ENCODE measurements at regions not wholly inside any gene's neighbourhood (a gene's known extent, or its start where the extent isn't known, plus 50 kb on each side); places are given as distances from the start of the nearest gene placed in this dataset.
A peak's percentile ranks its signal among the peaks of the same experiment; 100 is the strongest.

DNA sequence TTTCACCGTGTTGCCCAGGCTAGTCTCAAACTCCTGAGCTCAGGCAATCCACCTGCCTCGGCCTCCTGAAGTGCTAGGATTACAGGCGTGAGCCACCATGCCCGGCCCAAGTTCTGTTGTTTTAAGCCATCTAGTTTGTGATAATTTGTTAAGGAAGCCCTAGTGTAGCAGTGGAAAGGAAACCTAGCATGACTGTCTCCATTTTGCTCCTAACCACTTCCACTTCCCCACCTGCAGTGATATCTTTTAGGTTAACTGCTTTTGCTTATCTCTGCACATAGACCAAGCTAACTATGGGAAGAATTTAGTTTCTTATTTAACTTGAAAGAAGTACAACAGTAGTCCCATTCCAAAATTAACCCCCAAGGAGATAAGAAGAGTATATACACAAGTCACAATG is 109.5 kb upstream of the NAP1L1 start:
- H2BK12ac ChIP-seq (ENCODE audit: low read length in 2 of 2), result no peak overlapping the region
- DNase-seq, result no peak
- H3K36me3 ChIP-seq (ENCODE audit: control insufficient read depth in 1 of 2, insufficient read depth in 2 of 2, low read depth in 1 of 2, low read length in 2 of 2), result no peaks in the 10 kb centered on the region
- no peak overlapping the region for H2BK15ac ChIP-seq (ENCODE audit: low read depth, poor library complexity, severe bottlenecking)
- peaks cover 1% of the 10 kb centered on the region for H3K4me1 ChIP-seq (ENCODE audit: control insufficient read depth, insufficient read depth, low read depth, low read length)
- H3K4me3 ChIP-seq (ENCODE audit: insufficient read depth in 1 of 2, low read depth in 1 of 2, low read length in 2 of 2), result no peak overlapping the region
- H3K79me1 ChIP-seq (replicated peaks; ENCODE audit: low read length, poor library complexity, severe bottlenecking), result no peaks in the 10 kb centered on the region
- H3K9ac ChIP-seq (ENCODE audit: low read length), result no peak overlapping the region
- no peak overlapping the region for H3K4me2 ChIP-seq (ENCODE audit: low read length, poor library complexity, severe bottlenecking)
- WGBS, result 93% methylated on average over 2 of the region's 4 CpGs
- no peaks in the 10 kb centered on the region for H3K27me3 ChIP-seq (ENCODE audit: control insufficient read depth in 1 of 2, insufficient read depth in 1 of 2, low read length in 2 of 2)
- H3K27ac ChIP-seq (ENCODE audit: low read length, poor library complexity, severe bottlenecking), result no peak overlapping the region
- H2AFZ ChIP-seq (ENCODE audit: low read depth, low read length), result no peak overlapping the region
- H3K14ac ChIP-seq (ENCODE audit: low read length in 2 of 2), result no peak overlapping the region
- H3K9me3 ChIP-seq (ENCODE audit: control insufficient read depth, low read length), result peaks cover 22% of the 10 kb centered on the region
- H2BK5ac ChIP-seq (ENCODE audit: low read depth, low read length, poor library complexity, severe bottlenecking), result no peak overlapping the region
- H4K91ac ChIP-seq (ENCODE audit: low read length), result no peak overlapping the region
- H3K4ac ChIP-seq (ENCODE audit: low read depth in 1 of 2, low read length in 2 of 2), result no peak overlapping the region
- no peak overlapping the region for H2AK5ac ChIP-seq (ENCODE audit: low read length, severe bottlenecking)
- no peak overlapping the region for H2BK120ac ChIP-seq (ENCODE audit: low read depth, low read length)
- H3K18ac ChIP-seq (ENCODE audit: low read depth in 1 of 2, low read length in 2 of 2), result no peak overlapping the region
- no peak overlapping the region for H4K8ac ChIP-seq (ENCODE audit: low read length)
- no peak overlapping the region for H3K23ac ChIP-seq (ENCODE audit: low read length in 2 of 2)

DNA sequence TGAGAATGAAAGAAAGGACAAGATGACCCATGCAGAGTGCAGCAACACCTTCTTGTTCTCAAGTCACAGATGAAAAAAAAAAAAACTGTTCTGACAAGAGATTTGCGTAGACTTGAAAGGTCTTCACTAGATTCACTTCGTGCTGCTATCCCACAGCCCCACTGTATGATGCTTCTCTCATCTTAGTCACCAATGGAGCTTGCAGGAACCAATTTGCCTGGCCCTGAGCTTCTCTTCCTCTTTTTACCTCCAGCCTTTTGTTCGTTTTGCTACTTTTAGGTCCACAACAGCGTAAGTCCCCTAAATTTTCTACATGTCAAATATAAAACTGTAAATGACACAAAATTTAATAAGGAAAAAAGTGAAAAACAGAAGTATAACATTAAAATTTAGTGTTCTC is 107.9 kb upstream of the NAP1L1 start:
- Histone ChIP-seq H2BK120ac (ENCODE audit: low read depth, low read length) (no peak overlapping the region), H3K27me3 (ENCODE audit: control insufficient read depth in 1 of 2, insufficient read depth in 1 of 2, low read length in 2 of 2) (no peaks in the 10 kb centered on the region), H2BK5ac (ENCODE audit: low read depth, low read length, poor library complexity, severe bottlenecking) (no peak overlapping the region), H3K79me1 (replicated peaks; ENCODE audit: low read length, poor library complexity, severe bottlenecking) (no peaks in the 10 kb centered on the region), H3K4me1 (ENCODE audit: control insufficient read depth, insufficient read depth, low read depth, low read length) (peaks cover 1% of the 10 kb centered on the region), H3K36me3 (ENCODE audit: control insufficient read depth in 1 of 2, insufficient read depth in 2 of 2, low read depth in 1 of 2, low read length in 2 of 2) (no peaks in the 10 kb centered on the region), H4K91ac (ENCODE audit: low read length) (no peak overlapping the region), H2AK5ac (ENCODE audit: low read length, severe bottlenecking) (no peak overlapping the region), H3K14ac (ENCODE audit: low read length in 2 of 2) (no peak overlapping the region), H2BK15ac (ENCODE audit: low read depth, poor library complexity, severe bottlenecking) (no peak overlapping the region), H3K27ac (ENCODE audit: low read length, poor library complexity, severe bottlenecking) (no peak overlapping the region), H3K4me3 (ENCODE audit: insufficient read depth in 1 of 2, low read depth in 1 of 2, low read length in 2 of 2) (no peak overlapping the region), H3K18ac (ENCODE audit: low read depth in 1 of 2, low read length in 2 of 2) (no peak overlapping the region), H2AFZ (ENCODE audit: low read depth, low read length) (no peak overlapping the region), H3K4ac (ENCODE audit: low read depth in 1 of 2, low read length in 2 of 2) (no peak overlapping the region), H3K9ac (ENCODE audit: low read length) (no peak overlapping the region), H3K9me3 (ENCODE audit: control insufficient read depth, low read length) (peaks cover 8% of the 10 kb centered on the region), H4K8ac (ENCODE audit: low read length) (no peak overlapping the region), H3K4me2 (ENCODE audit: low read length, poor library complexity, severe bottlenecking) (no peak overlapping the region), H3K23ac (ENCODE audit: low read length in 2 of 2) (no peak overlapping the region), H2BK12ac (ENCODE audit: low read length in 2 of 2) (no peak overlapping the region)
- WGBS, result 74% methylated on average over 3 of the region's 4 CpGs
- no peak for DNase-seq

DNA sequence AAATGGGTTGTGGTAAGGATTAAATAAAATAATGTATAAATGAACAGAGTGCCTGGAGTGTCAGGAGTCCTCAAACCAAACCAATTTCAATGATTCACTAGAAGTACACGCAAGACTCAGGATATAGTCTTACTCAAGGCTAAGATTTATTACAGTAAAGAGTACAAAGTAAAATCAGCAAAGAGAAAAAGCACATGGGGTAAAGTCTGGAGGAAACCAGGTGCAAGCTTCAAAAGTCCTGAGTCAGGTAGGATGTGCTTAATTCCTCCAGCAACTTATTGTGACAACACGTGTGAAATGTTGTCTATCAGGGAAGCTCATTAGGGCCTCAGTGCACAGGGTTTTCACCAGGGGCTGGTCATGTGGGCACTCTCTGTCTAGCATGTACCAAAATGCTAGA is 105.8 kb upstream of the NAP1L1 start:
- Histone ChIP-seq H2BK12ac (ENCODE audit: low read length in 2 of 2) (no peak overlapping the region), H2AK5ac (ENCODE audit: low read length, severe bottlenecking) (no peak overlapping the region), H4K8ac (ENCODE audit: low read length) (no peak overlapping the region), H3K18ac (ENCODE audit: low read depth in 1 of 2, low read length in 2 of 2) (peak overlapping the region; percentile 19 to 21), H2BK120ac (ENCODE audit: low read depth, low read length) (no peak overlapping the region), H3K9me3 (ENCODE audit: control insufficient read depth, low read length) (no peaks in the 10 kb centered on the region), H3K4me1 (ENCODE audit: control insufficient read depth, insufficient read depth, low read depth, low read length) (peaks cover 1% of the 10 kb centered on the region), H2AFZ (ENCODE audit: low read depth, low read length) (peak overlapping the region; percentile 21), H2BK15ac (ENCODE audit: low read depth, poor library complexity, severe bottlenecking) (no peak overlapping the region), H3K4ac (ENCODE audit: low read depth in 1 of 2, low read length in 2 of 2) (peak overlapping the region in 1 of 2 experiments; percentile 35), H3K23ac (ENCODE audit: low read length in 2 of 2) (no peak overlapping the region), H3K4me3 (ENCODE audit: insufficient read depth in 1 of 2, low read depth in 1 of 2, low read length in 2 of 2) (no peak overlapping the region), H3K79me1 (replicated peaks; ENCODE audit: low read length, poor library complexity, severe bottlenecking) (no peaks in the 10 kb centered on the region), H3K27ac (ENCODE audit: low read length, poor library complexity, severe bottlenecking) (no peak overlapping the region), H3K9ac (ENCODE audit: low read length) (no peak overlapping the region), H3K4me2 (ENCODE audit: low read length, poor library complexity, severe bottlenecking) (no peak overlapping the region), H3K36me3 (ENCODE audit: control insufficient read depth in 1 of 2, insufficient read depth in 2 of 2, low read depth in 1 of 2, low read length in 2 of 2) (no peaks in the 10 kb centered on the region), H3K27me3 (ENCODE audit: control insufficient read depth in 1 of 2, insufficient read depth in 1 of 2, low read length in 2 of 2) (no peaks in the 10 kb centered on the region), H4K91ac (ENCODE audit: low read length) (no peak overlapping the region), H3K14ac (ENCODE audit: low read length in 2 of 2) (no peak overlapping the region), H2BK5ac (ENCODE audit: low read depth, low read length, poor library complexity, severe bottlenecking) (no peak overlapping the region)
- WGBS, result 81% methylated on average over 1 of the region's 2 CpGs
- DNase-seq, result no peak

DNA sequence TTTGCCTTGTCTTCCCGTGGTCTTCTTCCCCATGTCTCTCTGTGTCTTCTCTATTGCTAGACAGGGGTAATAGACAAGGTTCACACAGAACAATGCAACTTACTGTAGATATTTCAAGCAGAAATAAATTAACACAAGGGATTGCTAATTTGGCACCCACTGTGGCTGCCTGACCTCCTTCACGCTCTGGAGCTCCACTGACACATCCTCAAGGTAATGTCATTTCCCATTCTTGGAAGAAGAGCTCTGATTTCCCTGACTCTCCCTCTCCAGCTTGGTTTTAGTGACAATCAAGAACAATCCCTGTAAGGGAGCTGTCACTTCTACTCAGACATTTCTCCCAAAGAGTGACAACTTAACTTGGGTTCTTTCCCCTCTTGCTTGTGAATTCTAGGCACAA is 105.4 kb upstream of the NAP1L1 start:
- Histone ChIP-seq H3K36me3 (ENCODE audit: control insufficient read depth in 1 of 2, insufficient read depth in 2 of 2, low read depth in 1 of 2, low read length in 2 of 2) (no peaks in the 10 kb centered on the region), H3K4me2 (ENCODE audit: low read length, poor library complexity, severe bottlenecking) (no peak overlapping the region), H4K8ac (ENCODE audit: low read length) (no peak overlapping the region), H3K27me3 (ENCODE audit: control insufficient read depth in 1 of 2, insufficient read depth in 1 of 2, low read length in 2 of 2) (no peaks in the 10 kb centered on the region), H3K23ac (ENCODE audit: low read length in 2 of 2) (no peak overlapping the region), H3K9ac (ENCODE audit: low read length) (no peak overlapping the region), H3K14ac (ENCODE audit: low read length in 2 of 2) (no peak overlapping the region), H2AFZ (ENCODE audit: low read depth, low read length) (no peak overlapping the region), H3K18ac (ENCODE audit: low read depth in 1 of 2, low read length in 2 of 2) (no peak overlapping the region), H3K4ac (ENCODE audit: low read depth in 1 of 2, low read length in 2 of 2) (no peak overlapping the region), H2BK5ac (ENCODE audit: low read depth, low read length, poor library complexity, severe bottlenecking) (no peak overlapping the region), H3K9me3 (ENCODE audit: control insufficient read depth, low read length) (no peaks in the 10 kb centered on the region), H3K27ac (ENCODE audit: low read length, poor library complexity, severe bottlenecking) (no peak overlapping the region), H2BK15ac (ENCODE audit: low read depth, poor library complexity, severe bottlenecking) (no peak overlapping the region), H2AK5ac (ENCODE audit: low read length, severe bottlenecking) (no peak overlapping the region), H3K4me1 (ENCODE audit: control insufficient read depth, insufficient read depth, low read depth, low read length) (peaks cover 1% of the 10 kb centered on the region), H3K4me3 (ENCODE audit: insufficient read depth in 1 of 2, low read depth in 1 of 2, low read length in 2 of 2) (no peak overlapping the region), H2BK12ac (ENCODE audit: low read length in 2 of 2) (no peak overlapping the region), H4K91ac (ENCODE audit: low read length) (no peak overlapping the region), H3K79me1 (replicated peaks; ENCODE audit: low read length, poor library complexity, severe bottlenecking) (no peaks in the 10 kb centered on the region), H2BK120ac (ENCODE audit: low read depth, low read length) (no peak overlapping the region)
- DNase-seq, result no peak
- WGBS, result 89% methylated on average over 1 of the region's 2 CpGs

Measured in mesenchymal stem cell (in vitro differentiated cells and primary cell).